Epithelial cell of esophagus (primary cell): ENCODE measurements at regions not wholly inside any gene's neighbourhood (a gene's known extent, or its start where the extent isn't known, plus 50 kb on each side); places are given as distances from the start of the nearest gene placed in this dataset.

Experiments
- DNase-seq: peaks from one replicate; pipeline ENCODE4 v3.0.0; 2010; ENCODE audit warnings: low read depth
- H3K4me3 ChIP-seq: 2 replicates; pipeline ENCODE4 v1.5.1; 2011; ENCODE audit warnings: mild to moderate bottlenecking, low read length, control low read depth
- TF ChIP-seq, protein P1 (sequence below): IDR thresholded peaks from 2 replicates; pipeline ENCODE4 v1.5.1; 2011; ENCODE audit warnings: low read depth, mild to moderate bottlenecking, low read length, control low read depth, inconsistent platforms; ENCODE audit not compliant: insufficient read depth; ENCODE audit errors: missing control alignments

DNA sequence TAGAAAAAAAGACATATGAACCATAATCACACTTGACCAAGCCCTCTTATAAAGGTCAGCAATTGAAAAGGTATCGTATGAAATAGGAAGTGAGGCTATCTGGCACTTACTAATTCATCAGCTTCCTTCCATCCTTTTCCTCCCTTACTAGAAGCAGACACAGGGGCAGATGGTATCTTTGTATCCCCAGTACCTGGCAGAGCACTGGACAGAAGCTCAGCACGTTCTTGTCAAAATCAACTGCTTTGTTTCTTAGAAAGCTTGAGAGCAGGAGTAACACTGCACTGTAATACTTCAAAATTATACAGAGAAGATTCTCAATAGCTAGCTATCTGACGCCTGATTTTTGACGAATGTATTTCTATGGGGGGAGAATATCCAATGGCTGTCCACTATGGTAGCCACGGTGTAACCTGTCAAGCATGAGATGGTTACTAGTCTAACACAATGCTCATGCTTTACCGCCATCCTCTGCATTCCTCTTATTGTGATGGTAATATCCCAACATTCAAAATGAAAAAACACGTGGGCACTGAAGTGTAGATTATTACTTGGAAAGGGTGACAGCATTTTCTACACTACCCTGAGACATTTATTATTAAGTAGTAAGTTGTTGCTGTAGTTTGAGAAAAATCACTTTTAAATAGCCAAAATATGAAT lies 175.6 kb downstream of the SIPA1L2 start:
- H3K4me3 ChIP-seq, result no peak overlapping the region
- DNase-seq, result no peak
- TF ChIP-seq, protein P1, sequence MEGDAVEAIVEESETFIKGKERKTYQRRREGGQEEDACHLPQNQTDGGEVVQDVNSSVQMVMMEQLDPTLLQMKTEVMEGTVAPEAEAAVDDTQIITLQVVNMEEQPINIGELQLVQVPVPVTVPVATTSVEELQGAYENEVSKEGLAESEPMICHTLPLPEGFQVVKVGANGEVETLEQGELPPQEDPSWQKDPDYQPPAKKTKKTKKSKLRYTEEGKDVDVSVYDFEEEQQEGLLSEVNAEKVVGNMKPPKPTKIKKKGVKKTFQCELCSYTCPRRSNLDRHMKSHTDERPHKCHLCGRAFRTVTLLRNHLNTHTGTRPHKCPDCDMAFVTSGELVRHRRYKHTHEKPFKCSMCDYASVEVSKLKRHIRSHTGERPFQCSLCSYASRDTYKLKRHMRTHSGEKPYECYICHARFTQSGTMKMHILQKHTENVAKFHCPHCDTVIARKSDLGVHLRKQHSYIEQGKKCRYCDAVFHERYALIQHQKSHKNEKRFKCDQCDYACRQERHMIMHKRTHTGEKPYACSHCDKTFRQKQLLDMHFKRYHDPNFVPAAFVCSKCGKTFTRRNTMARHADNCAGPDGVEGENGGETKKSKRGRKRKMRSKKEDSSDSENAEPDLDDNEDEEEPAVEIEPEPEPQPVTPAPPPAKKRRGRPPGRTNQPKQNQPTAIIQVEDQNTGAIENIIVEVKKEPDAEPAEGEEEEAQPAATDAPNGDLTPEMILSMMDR, result no peak

- TF ChIP-seq, protein P1, result no peak
- DNase-seq, result no peak
- H3K4me3 ChIP-seq, result no peak overlapping the region
Observed at GRCh38 chr1:232452736-232453440, 177.0 kb downstream of the SIPA1L2 start.

DNA sequence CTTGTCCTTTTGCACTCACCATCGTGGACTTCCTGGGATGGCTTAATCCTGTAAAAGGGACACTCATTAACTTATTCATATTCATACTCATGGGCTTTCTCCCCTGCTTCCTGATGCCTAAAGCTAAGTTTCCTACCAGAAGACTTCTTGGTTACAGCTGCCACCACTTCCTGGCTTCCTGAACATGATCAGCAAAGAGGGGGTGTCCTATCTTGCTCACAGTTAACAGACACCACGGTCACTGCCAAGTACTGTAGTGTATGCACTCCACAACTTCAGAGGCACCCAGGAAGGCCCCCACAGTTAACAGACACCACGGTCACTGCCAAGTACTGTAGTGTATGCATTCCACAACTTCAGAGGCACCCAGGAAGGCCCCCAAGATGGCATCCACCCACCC lies 177.8 kb downstream of the SIPA1L2 start:
- no peak overlapping the region for H3K4me3 ChIP-seq
- TF ChIP-seq, protein P1, result no peak
- no peak for DNase-seq

GRCh38 chr1:232451506-232451905 lies 178.4 kb downstream of the SIPA1L2 start:
- TF ChIP-seq, protein P1, result no peak
- no peak overlapping the region for H3K4me3 ChIP-seq
- DNase-seq, result no peak

DNA sequence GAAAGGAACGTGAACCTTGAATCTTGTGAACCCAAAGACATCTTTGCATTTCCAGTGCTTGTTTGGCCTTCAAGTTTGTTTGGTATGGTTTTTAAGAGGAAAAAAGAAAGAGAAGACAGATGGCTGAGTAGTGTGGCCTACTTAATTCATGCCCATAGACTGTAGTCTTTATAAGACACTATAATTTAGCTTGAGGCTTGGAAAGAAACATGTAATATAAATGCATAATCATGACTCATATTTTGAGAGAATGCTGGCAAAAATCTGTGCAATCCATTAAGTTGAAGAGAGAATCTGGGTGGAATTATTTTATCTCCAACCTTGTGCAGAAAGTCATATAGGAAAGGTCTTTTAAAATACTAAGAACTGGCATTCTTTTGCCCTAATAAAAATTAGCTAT lies 179.3 kb downstream of the SIPA1L2 start:
- TF ChIP-seq, protein P1, result no peak
- no peak for DNase-seq
- no peak overlapping the region for H3K4me3 ChIP-seq

DNA sequence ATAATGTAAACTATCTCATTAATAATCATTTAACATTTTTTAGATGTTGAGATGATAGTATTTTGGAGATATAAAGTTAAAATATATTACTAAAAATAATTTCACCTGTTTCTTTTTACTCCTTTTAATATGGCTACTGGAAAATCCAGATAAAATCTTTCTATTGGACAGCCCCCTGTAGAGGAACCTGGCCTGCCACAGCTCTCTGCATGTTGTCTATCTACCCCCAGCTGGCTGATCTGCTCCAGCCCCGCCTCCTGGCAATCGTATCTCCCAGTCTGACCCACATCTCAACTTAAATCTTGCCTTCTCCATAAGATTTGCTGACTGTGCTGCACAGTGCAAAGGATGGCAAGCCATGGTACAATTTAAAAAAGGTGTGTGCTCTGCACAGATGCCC lies 182.8 kb downstream of the SIPA1L2 start:
- no peak overlapping the region for H3K4me3 ChIP-seq
- TF ChIP-seq, protein P1, result no peak
- no peak for DNase-seq
